SW 1271 (cell line): ENCODE measurements at regions not wholly inside any gene's neighbourhood (a gene's known extent, or its start where the extent isn't known, plus 50 kb on each side); places are given as distances from the start of the nearest gene placed in this dataset.
A peak's percentile ranks its signal among the peaks of the same experiment; 100 is the strongest.

Experiments used
- DNase-seq, 2 experiments: peaks; one replicate each; lab custom pipeline; 2025; lab: John Stamatoyannopoulos, UW

DNA sequence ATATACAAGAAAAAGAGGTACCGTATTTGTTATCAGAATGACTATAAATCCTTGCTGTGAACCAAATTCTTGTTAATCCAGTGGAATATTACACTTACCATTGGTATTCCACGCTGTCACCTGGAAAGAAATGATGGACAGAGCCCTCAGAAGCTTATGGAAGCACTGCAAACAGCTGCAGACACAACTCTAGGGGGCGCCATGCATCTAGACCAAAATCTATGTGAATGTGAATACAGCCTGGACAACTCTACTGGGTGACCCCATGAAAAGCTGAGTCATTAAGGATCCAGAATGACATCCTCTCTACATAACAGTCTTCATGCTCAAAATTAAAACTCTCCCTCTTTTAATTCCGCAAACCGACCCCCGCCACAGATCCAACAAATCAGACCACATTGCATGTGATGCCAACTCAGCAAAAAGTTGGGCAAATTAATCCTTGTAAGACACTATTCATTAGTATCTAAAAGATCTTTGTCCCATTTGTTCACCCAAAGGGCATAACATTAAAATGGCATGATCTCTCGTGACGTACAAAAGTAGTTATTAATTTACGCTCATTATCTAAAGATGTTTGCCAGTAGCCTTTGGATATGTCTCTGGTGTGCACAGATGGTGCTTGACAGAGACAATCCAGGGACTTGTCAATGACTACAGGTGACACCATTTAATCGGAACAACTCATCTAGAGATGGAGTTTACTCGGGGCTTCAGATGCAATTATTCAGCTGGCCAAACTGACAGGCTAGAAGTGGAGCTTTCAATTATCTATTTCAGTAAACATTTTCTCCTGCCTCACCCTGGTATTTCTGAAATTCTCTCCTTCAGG, 552.7 kb upstream of the PSMD7 start:
- no peak for DNase-seq

DNA sequence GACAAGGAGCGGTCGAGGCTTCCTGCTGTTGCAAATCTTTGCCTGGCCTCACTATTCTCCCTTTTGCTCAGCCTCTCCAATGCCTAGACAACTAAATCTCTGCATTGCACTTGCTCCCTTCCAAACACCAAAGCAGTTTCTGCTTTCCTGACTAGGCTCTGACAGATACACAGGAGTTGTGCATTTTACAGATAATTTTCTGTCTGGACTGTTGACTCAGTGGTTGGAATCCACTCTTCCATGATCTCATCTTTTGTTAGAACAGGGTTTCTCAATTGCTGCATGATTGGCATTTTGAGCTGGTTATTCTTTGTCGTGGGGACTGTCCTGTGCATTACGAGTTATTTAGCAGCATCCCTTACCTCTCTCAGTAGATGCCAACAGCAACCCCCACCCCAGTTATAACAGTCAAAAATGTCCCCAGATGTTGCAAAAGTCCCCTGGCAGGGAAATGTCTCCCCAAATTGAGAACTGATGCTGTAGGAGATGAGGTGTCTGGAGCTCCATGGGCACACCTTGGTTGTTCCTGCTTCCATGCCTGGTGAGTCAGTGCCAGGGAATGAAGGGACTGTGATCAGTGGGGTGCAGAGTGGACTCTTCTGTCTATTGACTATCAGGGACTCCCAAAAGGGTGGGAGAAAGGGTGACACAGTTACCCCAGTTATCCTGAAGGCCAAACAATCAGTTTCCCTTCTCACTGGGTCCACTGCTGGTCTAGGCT, 557.4 kb upstream of the PSMD7 start:
- no peak for DNase-seq

DNA sequence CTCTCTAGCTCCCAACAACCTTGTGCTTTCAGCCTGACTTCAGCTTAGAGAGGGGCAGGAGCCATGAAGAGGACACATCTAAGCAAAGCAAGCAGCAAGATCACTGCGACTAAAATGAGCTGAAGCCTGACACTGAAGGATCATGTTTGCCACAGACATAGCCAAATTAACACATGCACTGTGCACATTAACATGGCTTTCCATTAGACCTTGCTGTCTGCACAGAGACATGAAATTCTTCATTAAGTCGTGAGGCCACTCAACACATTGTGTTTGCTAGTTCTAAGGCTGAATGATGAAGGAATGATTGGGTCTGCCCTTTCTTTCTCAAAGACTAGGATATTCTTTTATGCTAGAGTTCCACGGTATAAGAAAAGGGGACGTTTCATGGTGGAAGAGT, 558.3 kb upstream of the PSMD7 start:
- DNase-seq = no peak

DNA sequence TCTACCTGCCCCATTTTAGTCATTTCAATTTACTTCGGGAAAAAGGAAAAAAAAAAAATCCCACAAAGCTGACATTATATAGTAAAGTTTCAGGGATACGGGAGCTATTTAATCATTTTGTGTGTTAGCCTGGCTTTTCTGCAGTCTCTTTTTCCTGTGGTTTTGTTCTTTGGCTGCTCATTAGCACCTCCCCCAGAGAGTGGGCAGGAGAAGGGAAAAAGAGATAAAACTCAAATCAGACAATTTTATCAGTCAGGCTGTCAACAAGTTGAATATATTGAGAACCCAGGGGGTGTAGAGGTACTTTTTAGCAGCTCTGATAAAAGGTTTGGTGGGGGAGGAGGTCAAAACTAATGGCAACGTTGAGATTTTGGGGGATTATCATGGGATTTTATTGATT, 559.0 kb upstream of the PSMD7 start:
- DNase-seq = no peak

DNA sequence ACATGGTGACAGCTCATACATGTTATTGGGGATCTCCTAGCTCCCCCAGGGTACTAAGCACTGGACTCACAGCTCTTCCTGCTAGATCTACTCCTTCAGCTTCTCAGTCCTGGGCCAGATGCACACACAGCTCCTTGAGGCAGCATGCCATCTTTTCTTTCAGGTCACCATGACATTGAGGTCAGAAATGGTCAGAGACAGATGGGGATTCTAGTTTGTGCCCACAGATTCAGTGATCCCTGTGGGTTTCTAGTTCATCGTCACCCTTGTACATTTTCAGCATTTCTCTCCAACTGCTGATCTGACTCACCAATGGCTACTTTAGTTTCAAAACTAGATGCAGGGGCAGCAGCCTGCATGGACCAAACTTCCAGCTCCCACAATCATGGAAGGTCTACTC, 560.7 kb upstream of the PSMD7 start:
- DNase-seq = no peak

DNA sequence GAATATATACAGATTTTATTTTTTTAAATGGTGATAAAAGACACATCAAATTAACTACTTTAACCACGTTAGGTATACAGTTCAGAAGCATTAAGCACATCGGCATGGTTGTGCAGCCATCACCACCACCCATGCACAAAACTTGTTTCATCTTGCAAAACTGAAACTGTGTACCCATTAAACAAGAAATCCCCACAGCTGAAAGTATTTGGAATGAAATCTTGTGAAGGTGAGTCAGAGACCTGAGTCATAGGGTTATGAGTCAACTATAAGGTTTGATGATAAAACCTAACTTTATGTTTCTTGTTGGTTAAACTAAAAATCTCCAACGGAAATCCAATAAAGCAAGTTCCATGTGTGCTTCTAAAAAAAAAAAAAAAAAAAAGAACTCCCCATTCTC, 561.6 kb upstream of the PSMD7 start:
- peak in 1 of 2 experiments; percentile 72 for DNase-seq

DNA sequence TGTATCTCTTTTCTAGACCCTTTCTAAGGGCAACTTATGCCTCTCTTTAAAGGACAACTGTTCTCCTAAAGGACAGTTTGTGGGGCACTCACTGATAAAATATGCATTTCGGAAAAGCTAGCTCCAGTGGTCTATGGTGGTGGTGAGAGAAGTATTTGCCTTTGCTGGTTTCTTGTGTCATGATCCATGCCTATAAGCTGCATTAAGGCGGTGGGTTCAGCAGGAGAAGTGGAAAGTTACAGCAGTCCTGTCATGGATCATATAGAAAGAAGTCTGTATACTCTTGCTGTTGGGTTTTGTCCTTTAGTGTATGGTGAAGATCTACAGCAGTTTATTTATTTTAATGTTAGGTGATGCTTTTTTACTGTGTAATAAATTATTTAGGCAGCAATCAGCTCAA, 563.9 kb upstream of the PSMD7 start:
- DNase-seq = no peak

DNA sequence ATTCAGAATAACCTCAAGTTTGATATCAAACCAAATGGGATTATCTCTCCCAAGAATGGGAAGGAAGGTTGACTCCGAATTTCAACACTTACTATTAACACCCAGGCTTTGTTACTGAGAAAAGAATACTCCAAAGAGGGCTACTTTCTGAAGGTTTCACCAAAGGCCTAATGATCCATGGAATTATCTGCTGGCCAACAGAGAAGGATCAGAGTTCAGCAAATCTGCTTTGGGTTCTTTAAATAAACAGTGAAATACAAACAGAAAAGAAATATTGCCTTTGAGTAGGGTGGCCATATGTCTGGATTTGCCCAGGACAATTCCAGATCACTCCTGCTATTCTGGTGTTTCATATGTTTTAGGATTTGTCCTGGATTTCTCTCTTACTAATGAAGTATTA, 564.5 kb upstream of the PSMD7 start:
- no peak for DNase-seq

DNA sequence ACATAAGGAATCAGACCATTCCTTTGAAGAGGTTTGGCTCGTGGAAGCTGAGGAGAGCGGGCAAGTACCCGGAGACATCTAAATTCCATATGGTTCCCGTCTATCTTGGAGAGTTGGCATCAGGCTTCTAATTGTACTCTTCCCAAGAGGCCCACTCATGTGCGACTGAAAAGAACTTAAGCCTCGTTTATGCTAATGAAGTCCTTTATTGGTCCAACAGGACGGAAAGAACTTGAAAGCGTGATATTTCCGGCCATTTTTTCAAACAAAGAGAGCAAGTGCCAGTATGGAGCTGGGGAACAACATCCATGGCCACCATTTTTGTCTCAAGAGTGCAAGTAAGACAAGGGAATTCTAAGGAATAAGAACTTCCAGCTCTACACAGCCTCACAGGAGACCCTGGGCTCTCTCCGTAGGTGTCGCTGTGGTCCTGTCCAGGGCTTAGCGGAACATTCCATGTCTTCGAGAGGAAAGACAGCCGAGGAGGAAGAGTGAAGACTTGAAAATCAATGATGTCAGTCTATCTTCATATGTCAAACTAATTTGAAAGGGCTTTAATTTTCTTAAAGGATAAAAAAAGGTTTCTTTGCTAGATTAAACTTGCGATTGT, 566.0 kb upstream of the PSMD7 start:
- no peak for DNase-seq

DNA sequence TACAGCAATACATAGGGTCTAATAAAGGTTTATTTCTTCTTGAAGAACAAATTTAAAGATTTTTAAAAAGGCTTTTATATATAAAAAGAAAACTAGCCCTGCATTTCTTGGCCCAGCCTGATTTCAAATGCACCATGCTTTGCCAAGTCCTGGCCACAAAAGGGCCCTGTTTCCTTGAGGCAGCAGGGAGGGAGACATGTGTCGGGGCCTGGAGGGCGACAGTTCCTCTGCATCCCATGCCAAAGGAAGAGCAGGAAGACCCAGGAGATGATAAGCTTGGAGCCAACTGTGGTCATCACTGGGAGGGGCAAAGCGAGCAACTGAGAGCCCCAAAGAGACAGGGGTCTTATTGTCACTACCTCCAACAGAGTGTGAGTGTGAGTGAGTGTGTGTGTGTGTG, 571.5 kb upstream of the PSMD7 start:
- DNase-seq = no peak

DNA sequence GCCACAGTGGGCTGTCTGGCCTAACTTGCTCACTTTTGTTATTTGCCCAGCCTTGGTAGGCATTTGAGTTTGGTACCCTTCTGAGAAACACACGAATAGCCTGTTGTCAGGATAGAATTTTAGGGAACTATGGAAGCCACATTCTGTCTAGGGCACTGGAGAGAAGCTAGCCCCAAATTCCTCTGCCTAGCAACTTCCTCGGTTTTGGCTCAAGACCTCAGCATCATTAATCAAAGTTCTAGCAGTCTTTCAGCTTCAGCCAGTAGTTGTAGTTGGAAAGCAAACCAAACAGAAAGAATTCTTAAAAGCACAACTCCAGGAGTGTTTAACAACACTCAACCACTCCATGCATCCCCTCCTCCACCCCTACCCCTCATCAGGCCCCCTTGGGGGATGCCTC, 572.1 kb upstream of the PSMD7 start:
- no peak for DNase-seq

DNA sequence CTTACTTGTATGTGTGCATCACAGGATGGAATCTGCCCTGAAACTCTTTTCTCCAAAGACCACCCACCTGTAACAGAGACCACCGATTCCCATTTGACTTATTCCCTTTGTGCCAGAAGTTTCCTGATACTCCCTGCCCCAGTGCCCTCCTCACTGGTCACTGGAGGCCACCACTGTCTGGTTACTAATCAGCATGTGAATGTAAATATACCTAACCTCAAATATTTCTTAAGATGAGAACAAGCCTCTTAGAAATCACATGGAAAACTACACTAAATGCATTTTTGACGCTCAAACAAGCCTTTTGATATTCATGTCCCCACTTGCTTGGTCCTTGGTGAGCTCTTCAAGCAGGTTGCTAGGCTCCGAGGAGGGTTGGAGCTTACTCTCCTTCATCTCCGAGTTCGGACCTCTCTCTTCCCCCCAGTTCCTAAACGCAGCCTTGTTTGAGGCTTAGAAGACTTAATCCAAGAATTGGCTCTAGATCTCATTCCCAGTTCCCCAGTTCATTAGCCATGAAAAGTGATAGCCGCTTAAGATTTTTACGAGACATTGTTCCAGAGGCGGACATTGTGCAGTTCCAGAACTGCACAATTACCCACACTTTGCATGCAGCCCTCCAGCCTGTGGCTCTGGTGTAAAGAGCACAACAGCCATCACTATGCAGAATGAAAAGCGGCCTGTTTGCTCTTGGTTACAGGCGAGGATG, 579.2 kb upstream of the PSMD7 start:
- DNase-seq = no peak

DNA sequence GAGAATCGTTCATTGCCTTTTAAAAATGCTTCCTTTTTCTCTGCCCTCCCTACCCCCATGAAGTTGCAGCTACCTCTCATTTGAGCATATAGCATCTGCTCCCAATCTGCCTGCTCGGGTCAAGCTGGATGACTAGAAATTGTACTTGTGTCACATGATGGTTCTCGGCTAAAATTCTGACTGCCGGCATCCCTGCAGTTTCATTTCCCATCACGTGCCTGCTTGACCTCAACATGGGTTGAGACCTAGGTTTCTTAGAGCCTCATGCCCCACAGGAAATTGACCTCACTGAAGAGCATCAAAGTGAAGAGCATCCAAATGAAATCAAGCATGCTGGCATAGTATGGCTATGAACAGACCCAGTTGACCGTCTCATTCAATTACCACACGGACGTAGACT, 581.6 kb upstream of the PSMD7 start:
- no peak for DNase-seq

DNA sequence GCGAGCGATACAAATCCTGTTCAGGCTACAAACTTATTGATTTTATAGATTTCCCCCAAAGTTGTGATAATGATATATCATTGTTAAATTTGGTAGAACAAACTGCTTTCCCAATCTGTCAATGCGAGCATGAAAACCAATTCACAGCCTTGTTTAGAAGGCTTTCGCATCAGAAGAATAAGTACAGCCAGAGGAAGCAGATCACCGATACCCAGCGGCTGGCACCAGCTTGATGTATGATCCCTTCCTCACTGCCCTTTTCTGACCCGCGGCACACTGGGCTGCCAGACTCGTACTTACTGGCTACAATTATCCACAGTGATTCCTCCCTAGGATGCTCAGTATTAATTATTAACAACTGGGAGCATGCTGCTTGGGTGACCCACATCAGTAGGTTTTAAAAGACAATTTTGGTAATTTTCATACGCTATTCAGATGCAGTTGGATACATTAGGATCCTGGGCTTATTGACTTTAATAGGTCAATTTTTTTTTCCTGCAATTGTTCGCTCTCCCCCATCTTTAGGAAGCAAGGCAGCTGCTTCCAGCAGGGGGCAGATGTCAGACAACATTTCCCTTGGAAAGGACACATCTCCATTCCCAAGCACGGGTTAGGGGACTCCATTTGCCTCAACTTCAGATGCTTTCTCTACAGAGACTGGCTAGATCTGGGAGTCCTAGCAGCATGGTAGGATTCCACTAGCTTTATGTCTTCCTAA, 582.7 kb upstream of the PSMD7 start:
- peak in 1 of 2 experiments; percentile 22 for DNase-seq

DNA sequence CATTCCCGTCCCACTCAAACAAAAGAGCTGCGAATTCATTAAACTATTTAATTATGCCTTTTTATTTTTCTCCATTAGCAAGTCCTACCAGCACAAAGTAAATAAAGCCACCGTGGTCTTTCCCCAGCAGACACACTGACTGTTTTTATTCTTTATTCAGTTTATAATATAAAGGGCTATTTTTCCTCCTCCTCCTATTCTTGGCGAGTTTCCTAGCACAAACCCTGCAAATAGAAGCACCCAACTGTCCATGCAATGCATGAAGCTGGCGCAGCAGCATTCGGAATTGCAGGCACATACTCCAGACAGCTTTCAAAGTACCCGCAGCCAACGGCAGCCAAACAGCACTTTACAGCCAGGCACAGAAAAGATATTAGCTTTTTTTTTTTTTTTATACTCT, 583.4 kb upstream of the PSMD7 start:
- DNase-seq = no peak

DNA sequence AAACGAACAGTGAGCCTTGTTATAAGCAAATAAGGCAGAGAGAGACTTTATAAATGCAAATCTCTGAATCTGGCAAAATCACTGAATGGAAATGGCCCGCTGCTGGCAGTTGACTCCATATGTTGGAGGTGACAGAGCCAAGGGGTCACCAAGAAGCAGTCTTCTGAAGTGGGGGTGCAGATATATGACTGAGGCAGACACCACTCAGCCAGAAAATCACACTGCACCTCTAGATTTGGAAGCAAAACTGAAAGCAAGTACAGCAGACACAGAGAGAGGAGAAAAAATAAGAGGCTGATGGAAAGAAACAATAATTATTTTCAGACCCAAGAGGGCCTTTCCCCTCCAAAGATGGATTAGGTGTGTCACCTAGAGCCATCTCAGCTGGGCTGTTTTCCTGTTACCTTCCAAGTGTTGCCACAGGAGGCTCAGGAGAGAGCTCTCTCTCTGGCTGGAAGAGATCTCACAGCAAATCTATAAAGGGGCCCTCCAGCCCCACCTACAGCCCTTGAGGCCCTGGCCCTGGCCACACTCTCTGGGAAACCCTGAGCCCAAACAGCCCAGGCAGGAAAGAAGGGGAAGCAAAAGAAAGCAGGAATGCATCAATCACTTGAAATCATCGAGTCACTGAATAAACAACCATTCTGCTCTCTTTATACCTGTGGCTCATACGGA, 585.1 kb upstream of the PSMD7 start:
- no peak for DNase-seq

DNA sequence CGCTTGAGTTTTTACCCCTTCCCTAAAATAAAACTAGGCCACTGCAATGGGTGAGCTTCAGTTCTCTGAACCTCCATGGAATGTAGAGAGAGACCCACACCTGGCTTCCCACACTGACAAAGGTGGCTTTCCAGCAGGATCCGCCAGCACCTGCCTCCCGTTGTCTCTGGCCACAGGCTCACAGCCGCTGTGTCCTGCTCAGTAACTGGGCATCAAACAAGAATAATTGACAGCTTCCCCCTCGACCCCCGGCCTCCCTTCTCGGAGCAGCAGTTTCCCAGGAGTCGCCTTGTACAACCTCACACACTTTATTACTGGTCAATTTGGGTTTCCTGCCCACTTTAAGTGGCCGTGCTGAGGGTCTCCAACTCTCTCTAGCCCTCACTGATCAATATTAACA, 586.1 kb upstream of the PSMD7 start:
- no peak for DNase-seq

DNA sequence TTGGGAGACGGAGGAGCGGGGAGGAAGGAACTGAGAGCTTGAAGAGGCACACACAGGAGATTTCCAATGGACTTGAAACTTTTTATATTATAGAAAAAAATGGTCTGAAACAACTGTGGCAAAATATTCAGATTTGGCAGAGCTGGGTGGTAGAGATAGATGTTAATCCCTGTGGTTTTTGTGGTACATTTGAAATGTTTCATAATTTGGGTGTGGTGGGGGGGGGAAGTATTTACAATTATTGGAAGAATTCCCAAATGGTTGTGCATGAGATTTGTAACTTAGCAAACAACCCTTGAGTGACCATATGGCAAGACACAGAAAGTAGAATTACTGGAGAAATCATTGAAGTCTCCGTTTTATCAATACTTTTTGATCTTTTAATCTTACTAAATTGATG, 588.8 kb upstream of the PSMD7 start:
- no peak for DNase-seq

DNA sequence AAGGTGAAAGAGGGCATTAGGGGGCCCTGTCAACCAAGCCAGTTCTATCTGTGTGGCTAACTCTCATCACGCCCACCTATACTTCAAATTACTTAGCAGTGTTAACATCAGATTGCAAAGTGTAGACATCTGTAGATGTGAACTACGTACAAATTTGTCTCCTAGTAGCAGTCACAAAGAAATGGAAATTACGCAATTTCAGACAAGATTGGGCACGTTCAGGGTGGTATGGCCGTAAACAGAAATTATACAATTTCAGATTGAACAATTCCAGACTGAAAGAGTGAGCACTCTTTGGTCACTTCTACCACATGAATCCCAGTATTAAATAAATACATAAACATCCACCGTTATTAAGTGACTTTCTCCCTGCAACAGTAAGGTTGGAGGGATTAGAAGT, 592.7 kb upstream of the PSMD7 start:
- no peak for DNase-seq

DNA sequence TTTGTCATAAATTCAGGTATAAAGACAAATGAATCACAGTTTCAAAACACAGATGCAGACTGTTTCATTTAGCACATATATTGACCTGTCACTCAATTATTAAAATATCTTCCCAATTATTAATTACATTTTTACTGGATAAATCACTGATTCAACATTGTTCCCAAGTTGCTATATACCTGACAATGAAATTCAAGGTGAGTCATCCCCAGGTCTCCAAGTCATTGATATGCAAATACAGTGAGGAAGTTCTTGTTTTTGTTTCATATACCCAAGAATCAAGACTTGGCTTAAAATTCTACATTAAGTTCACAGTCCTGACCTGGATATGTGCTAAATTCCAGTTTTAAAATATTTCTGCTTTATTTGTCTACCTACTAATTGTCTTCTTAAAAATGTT, 599.3 kb upstream of the PSMD7 start:
- no peak for DNase-seq

DNA sequence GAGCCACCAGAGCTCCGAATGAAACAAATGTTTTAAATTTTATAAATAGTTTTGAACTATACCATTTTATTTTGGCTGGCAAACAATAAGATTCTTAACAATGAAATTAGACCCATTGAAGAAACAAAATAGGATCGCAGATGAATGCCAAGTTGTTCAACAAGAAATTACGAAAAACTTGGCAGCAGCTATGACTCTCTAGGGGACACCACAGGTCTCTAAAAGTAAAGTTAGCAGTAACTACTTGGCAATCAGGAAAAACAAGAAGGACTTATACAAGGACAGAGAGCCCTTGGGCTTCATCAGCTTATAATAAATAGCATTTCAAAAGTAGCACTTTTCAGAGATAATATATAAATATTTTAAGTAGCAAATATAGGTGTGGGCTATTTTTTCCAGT, 603.8 kb upstream of the PSMD7 start:
- DNase-seq = no peak
